ENCODE measurements at regions not wholly inside any gene's neighbourhood (a gene's known extent, or its start where the extent isn't known, plus 50 kb on each side); places are given as distances from the start of the nearest gene placed in this dataset.
A peak's percentile ranks its signal among the peaks of the same experiment; 100 is the strongest.

DNA sequence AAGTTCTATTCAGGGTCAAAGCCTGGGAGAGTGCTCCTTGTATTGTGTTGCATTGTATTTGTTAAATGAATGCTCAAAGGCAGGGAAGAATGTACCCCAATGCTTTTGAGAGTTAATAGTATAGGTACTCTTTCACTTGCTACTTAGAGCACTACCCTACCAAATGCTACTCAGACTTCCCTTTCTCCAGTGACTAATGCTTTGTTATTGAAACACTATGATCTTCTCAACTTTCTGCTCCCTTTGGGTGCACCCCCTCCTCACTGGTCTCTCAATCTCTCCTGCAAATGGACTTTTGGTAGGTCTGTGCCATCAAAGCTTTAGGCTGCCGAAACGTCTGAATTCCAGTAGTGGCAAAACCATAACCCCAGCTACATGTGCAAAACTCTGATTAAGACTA, 177.7 kb upstream of the AHR start:
- Histone ChIP-seq H3K27ac (no peak overlapping the region), H3K4me1 (0 out of 3 replicates have a peak, but pooled peaks cover 6% of the 10 kb centered on the region), H3K4me2 (no peak overlapping the region), H3K9me3 (no peaks in the 10 kb centered on the region), H3K4me3 (no peak overlapping the region)
- no peak for FAIRE-seq
- ChIA-PET POLR2A (no interaction called here), CTCF (no interaction called here)
- ATAC-seq = no peak
- WGBS (ENCODE audit: missing lambda C conversion rate) = 77% methylated on average over 2 of the region's 2 CpGs
- TF ChIP-seq ATOH8 (CRISPR knock-in tag; IDR thresholded peaks at IDR 0.05; ENCODE audit: low read depth) (no peak), RARB (CRISPR knock-in tag; IDR thresholded peaks at IDR 0.05) (no peak), MYC (IDR thresholded peaks at IDR 0.05; ENCODE audit: borderline replicate concordance, low read length) (no peak), NR3C1 (IDR thresholded peaks at IDR 0.05) (no peak), POLR2AphosphoS2 (conservative IDR thresholded peaks at IDR 0.05; ENCODE audit: low read length) (no peak), FOSB (CRISPR knock-in tag; IDR thresholded peaks at IDR 0.05) (no peak)
- no peak for DNase-seq (ENCODE audit: low read depth in 1 of 2, low spot score in 1 of 2)

- no peak for ATAC-seq
- POLR2A ChIA-PET = no interaction called here
- no peak for FAIRE-seq
These were observed 176.8 kb upstream of the AHR start for GRCh38 chr7:17121671-17122070.

GRCh38 chr7:17123020-17123419, 175.4 kb upstream of the AHR start:
- FAIRE-seq = no peak
- ChIA-PET CTCF (no interaction called here), POLR2A (no interaction called here)
- H3K9me3 ChIP-seq = no peaks in the 10 kb centered on the region
- H3K4me3 ChIP-seq = no peak overlapping the region
- 0 out of 3 replicates have a peak, but pooled peaks cover 6% of the 10 kb centered on the region for H3K4me1 ChIP-seq
- no peak overlapping the region for H3K27ac ChIP-seq
- WGBS (ENCODE audit: missing lambda C conversion rate) = 58% methylated on average over 4 of the region's 4 CpGs
- H3K4me2 ChIP-seq = no peak overlapping the region
- DNase-seq (ENCODE audit: low read depth in 1 of 2, low spot score in 1 of 2) = peak in 1 of 2 experiments; percentile 25
- TF ChIP-seq FOSL2 (IDR thresholded peaks at IDR 0.05) = no peak
- no peak for TF ChIP-seq FOSL2 (CRISPR knock-in tag; IDR thresholded peaks at IDR 0.05)
- TF ChIP-seq POLR2AphosphoS2 (conservative IDR thresholded peaks at IDR 0.05; ENCODE audit: low read length) = no peak
- TF ChIP-seq HOXA7 (CRISPR knock-in tag; IDR thresholded peaks at IDR 0.05) = no peak
- TF ChIP-seq EHF (CRISPR knock-in tag; IDR thresholded peaks at IDR 0.05) = no peak
- TF ChIP-seq ELK1 (IDR thresholded peaks at IDR 0.05; ENCODE audit: low read depth, low read length) = no peak
- TF ChIP-seq SMC3 (IDR thresholded peaks at IDR 0.05) = no peak
- no peak for TF ChIP-seq PBX3 (IDR thresholded peaks at IDR 0.05)
- TF ChIP-seq ZFP36 (IDR thresholded peaks at IDR 0.05; ENCODE audit: borderline replicate concordance, partially characterized antibody) = no peak
- TF ChIP-seq ESRRA (IDR thresholded peaks at IDR 0.05; ENCODE audit: borderline replicate concordance, low read length) = no peak
- no peak for TF ChIP-seq CBX8 (IDR thresholded peaks at IDR 0.05)
- no peak for TF ChIP-seq TP53 (CRISPR knock-in tag; IDR thresholded peaks at IDR 0.05)
- TF ChIP-seq CHD4 (IDR thresholded peaks at IDR 0.05; ENCODE audit: borderline replicate concordance) = no peak
- TF ChIP-seq, protein P1, sequence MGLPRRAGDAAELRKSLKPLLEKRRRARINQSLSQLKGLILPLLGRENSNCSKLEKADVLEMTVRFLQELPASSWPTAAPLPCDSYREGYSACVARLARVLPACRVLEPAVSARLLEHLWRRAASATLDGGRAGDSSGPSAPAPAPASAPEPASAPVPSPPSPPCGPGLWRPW (IDR thresholded peaks at IDR 0.05) = no peak
- TF ChIP-seq CEBPB (IDR thresholded peaks at IDR 0.05) = no peak
- no peak for TF ChIP-seq HDAC2 (IDR thresholded peaks at IDR 0.05)
- no peak for TF ChIP-seq JUNB (IDR thresholded peaks at IDR 0.05)
- no peak for ATAC-seq

More at GRCh38 chr7:17121671-17122070, 176.8 kb upstream of the AHR start:
- DNase-seq (ENCODE audit: low read depth in 1 of 2, low spot score in 1 of 2) = no peak
- Histone ChIP-seq H3K27ac (no peak overlapping the region), H3K4me1 (0 out of 3 replicates have a peak, but pooled peaks cover 6% of the 10 kb centered on the region), H3K4me2 (no peak overlapping the region), H3K4me3 (no peak overlapping the region), H3K9me3 (no peaks in the 10 kb centered on the region)
- CTCF ChIA-PET = no interaction called here
- WGBS (ENCODE audit: missing lambda C conversion rate) = 87% methylated on average over 1 of the region's 1 CpG
- TF ChIP-seq PBX3 (IDR thresholded peaks at IDR 0.05) = no peak
- TF ChIP-seq RCOR1 (IDR thresholded peaks at IDR 0.05; ENCODE audit: low read depth, low read length) = no peak
- no peak for TF ChIP-seq MAX (IDR thresholded peaks at IDR 0.05)
- TF ChIP-seq ZNF302 (CRISPR knock-in tag; IDR thresholded peaks at IDR 0.05) = no peak
- TF ChIP-seq JUN (IDR thresholded peaks at IDR 0.05) = no peak
- no peak for TF ChIP-seq BCL3 (IDR thresholded peaks at IDR 0.05)
- no peak for TF ChIP-seq RNF2 (IDR thresholded peaks at IDR 0.05; ENCODE audit: borderline replicate concordance, low read depth)
- TF ChIP-seq CBX2 (IDR thresholded peaks at IDR 0.05; ENCODE audit: borderline replicate concordance, low read depth) = no peak
- TF ChIP-seq RAD21 (conservative IDR thresholded peaks at IDR 0.05 in 1 of 2, IDR thresholded peaks at IDR 0.05 in 1 of 2) = no peak
